NOMO-1 (cell line): ENCODE measurements at regions not wholly inside any gene's neighbourhood (a gene's known extent, or its start where the extent isn't known, plus 50 kb on each side); places are given as distances from the start of the nearest gene placed in this dataset.

Experiments
- DNase-seq, 2 experiments: peaks; one replicate each; lab custom pipeline; 2025; ENCODE audit not compliant: unreplicated experiment in 2 of 2; lab: John Stamatoyannopoulos, UW

GRCh38 chr4:56757821-56758411, 63.6 kb downstream of the SPINK2 start:
- DNase-seq: peak; percentile 73 to 90

GRCh38 chr4:56757261-56757746, 64.2 kb downstream of the SPINK2 start:
- DNase-seq: no peak

GRCh38 chr4:56755901-56756300, 65.6 kb downstream of the SPINK2 start:
- DNase-seq: no peak

- DNase-seq: no peak
Measured at GRCh38 chr4:56752985-56753384, 68.5 kb downstream of the SPINK2 start.

- DNase-seq: peak in 1 of 2 experiments; percentile 17
Measured at GRCh38 chr4:56750231-56750630, 69.1 kb upstream of the HOPX start.

GRCh38 chr4:56748271-56748670, 67.2 kb upstream of the HOPX start:
- DNase-seq: peak; percentile 24 to 81

- no peak for DNase-seq
Measured at GRCh38 chr4:56746639-56747038, 65.5 kb upstream of the HOPX start.

GRCh38 chr4:56745042-56745441, 63.9 kb upstream of the HOPX start:
- DNase-seq: no peak

GRCh38 chr4:56744030-56744429, 62.9 kb upstream of the HOPX start:
- DNase-seq: no peak

GRCh38 chr4:56743550-56743949, 62.5 kb upstream of the HOPX start:
- DNase-seq: no peak

- no peak for DNase-seq
Measured at GRCh38 chr4:56742080-56742871, 61.2 kb upstream of the HOPX start.

GRCh38 chr4:56741595-56741994, 60.5 kb upstream of the HOPX start:
- no peak for DNase-seq

- DNase-seq: peak in 1 of 2 experiments; percentile 47
Measured at GRCh38 chr4:56739066-56739777, 58.1 kb upstream of the HOPX start.

- no peak for DNase-seq
Measured at GRCh38 chr4:56737666-56738065, 56.6 kb upstream of the HOPX start.

- no peak for DNase-seq
Measured at GRCh38 chr4:56733352-56733751, 52.3 kb upstream of the HOPX start.

GRCh38 chr4:56732301-56732700, 51.2 kb upstream of the HOPX start:
- DNase-seq: no peak

- DNase-seq: peak; percentile 76 to 84
Measured at GRCh38 chr4:56731857-56732256, 50.8 kb upstream of the HOPX start.
